Endodermal cell (in vitro differentiated cells): ENCODE measurements at regions not wholly inside any gene's neighbourhood (a gene's known extent, or its start where the extent isn't known, plus 50 kb on each side); places are given as distances from the start of the nearest gene placed in this dataset.
"Not testable (repeated sequence)": the region's sequence is repeated elsewhere in the genome, so short reads cannot be mapped to it uniquely, and the experiment has no call there.

Source experiments
- DNase-seq: peaks from one replicate; pipeline ENCODE4 v3.0.0-alpha.2; 2017
- H3K27ac ChIP-seq: 2 replicates; pipeline ENCODE4 v1.5.1; 2013; ENCODE audit warnings: mild to moderate bottlenecking, low read depth, low read length, moderate library complexity
- H3K27me3 ChIP-seq: 2 replicates; pipeline ENCODE4 v1.6.1; 2013; ENCODE audit warnings: mild to moderate bottlenecking, low read length, moderate library complexity; ENCODE audit not compliant: insufficient read depth, control insufficient read depth, poor library complexity, severe bottlenecking
- H3K36me3 ChIP-seq: 2 replicates; pipeline ENCODE4 v1.7.0; 2013; ENCODE audit warnings: mild to moderate bottlenecking, low read length, moderate library complexity; ENCODE audit not compliant: control insufficient read depth, insufficient read depth
- H3K4me1 ChIP-seq: one replicate; pipeline ENCODE4 v1.7.0; 2013; ENCODE audit warnings: low read length; ENCODE audit not compliant: control insufficient read depth, insufficient read depth
- H3K4me3 ChIP-seq: 2 replicates; pipeline ENCODE4 v1.5.1; 2013; ENCODE audit warnings: mild to moderate bottlenecking, low read length, moderate library complexity
- H3K9ac ChIP-seq: 2 replicates; pipeline ENCODE4 v1.6.1; 2013; ENCODE audit warnings: mild to moderate bottlenecking, low read length, moderate library complexity; ENCODE audit not compliant: poor library complexity, severe bottlenecking; ENCODE audit errors: extremely low read depth
- H3K9me3 ChIP-seq: 2 replicates; pipeline ENCODE4 v1.6.1; 2013; ENCODE audit warnings: mild to moderate bottlenecking, low read length, moderate library complexity; ENCODE audit not compliant: control insufficient read depth
- H3K27ac Mint-ChIP-seq: 2 replicates; pipeline ENCODE4 v1.8.0; 2020; ENCODE audit warnings: mixed read lengths
- H3K27me3 Mint-ChIP-seq: 2 replicates; pipeline ENCODE4 v1.8.0; 2021; ENCODE audit warnings: mild to moderate bottlenecking, mixed read lengths; ENCODE audit not compliant: insufficient read depth
- H3K36me3 Mint-ChIP-seq: 2 replicates; pipeline ENCODE4 v1.8.0; 2020; ENCODE audit warnings: low read depth, mixed read lengths
- H3K4me1 Mint-ChIP-seq: 2 replicates; pipeline ENCODE4 v1.8.0; 2020; ENCODE audit warnings: mixed read lengths
- H3K4me3 Mint-ChIP-seq: 2 replicates; pipeline ENCODE4 v1.8.0; 2020; ENCODE audit warnings: mild to moderate bottlenecking, moderate library complexity, mixed read lengths
- H3K9me3 Mint-ChIP-seq: 2 replicates; pipeline ENCODE4 v1.8.0; 2020; ENCODE audit warnings: mild to moderate bottlenecking, mixed read lengths
- CTCF ChIP-seq: fragments of 200-600 bp; sonication (generic); conservative IDR thresholded peaks from 2 replicates; pipeline ENCODE4 v1.5.0; 2021; ENCODE audit warnings: antibody characterized with exemption, mild to moderate bottlenecking
- WGBS, 2 experiments: methylation state at CpG; one replicate each; pipeline versions ENCODE4 v1.1.5 to v1.1.7; 2013; ENCODE audit warnings: missing lambda C conversion rate in 2 of 2, mixed read lengths in 1 of 2; ENCODE audit not compliant: insufficient coverage in 1 of 2, insufficient read length in 1 of 2; 5-methylcytosine and 5-hydroxymethylcytosine counted together

DNA sequence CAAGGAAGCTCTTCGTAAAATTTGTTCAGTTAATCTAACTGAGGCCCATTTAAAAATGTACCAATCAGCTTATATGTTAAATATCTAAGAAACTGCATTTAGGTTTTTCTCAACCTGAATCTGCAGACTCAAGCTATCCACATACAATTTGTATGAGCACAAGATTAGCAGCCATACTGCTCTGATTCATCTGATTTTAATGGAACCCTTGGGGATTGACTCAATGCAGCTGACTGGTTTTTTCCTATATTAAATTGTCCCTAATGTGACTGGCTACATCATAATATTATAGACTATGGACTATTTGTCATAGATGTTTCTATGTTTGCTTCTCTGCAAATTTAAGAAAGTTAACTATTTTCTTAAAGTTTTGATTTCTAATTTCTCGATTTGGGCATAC is 451.0 kb upstream of the TUSC1 start:
- Mint-ChIP-seq H3K27me3 (no peaks in the 10 kb centered on the region), H3K4me1 (no peaks in the 10 kb centered on the region), H3K27ac (no peak overlapping the region), H3K4me3 (no peak overlapping the region), H3K9me3 (no peaks in the 10 kb centered on the region), H3K36me3 (no peaks in the 10 kb centered on the region)
- no peaks in the 10 kb centered on the region for H3K9me3 ChIP-seq
- DNase-seq, result no peak
- no peak overlapping the region for H3K9ac ChIP-seq
- 96% methylated on average over 2 of the region's 2 CpGs; no CpG with 5 or more reads in 1 of the 2 experiments for WGBS, 2 experiments
- H3K4me1 ChIP-seq, result no peaks in the 10 kb centered on the region
- H3K27me3 ChIP-seq, result no peaks in the 10 kb centered on the region
- TF ChIP-seq CTCF, result no peak
- no peaks in the 10 kb centered on the region for H3K36me3 ChIP-seq
- no peak overlapping the region for H3K4me3 ChIP-seq
- H3K27ac ChIP-seq, result no peak overlapping the region

- Histone ChIP-seq H3K36me3 (no peaks in the 10 kb centered on the region), H3K9me3 (no peaks in the 10 kb centered on the region), H3K9ac (no peak overlapping the region), H3K4me1 (no peaks in the 10 kb centered on the region), H3K4me3 (no peak overlapping the region), H3K27me3 (no peaks in the 10 kb centered on the region), H3K27ac (no peak overlapping the region)
- H3K36me3 Mint-ChIP-seq, result no peaks in the 10 kb centered on the region
- no peak overlapping the region for H3K27ac Mint-ChIP-seq
- no peaks in the 10 kb centered on the region for H3K27me3 Mint-ChIP-seq
- H3K4me3 Mint-ChIP-seq, result no peak overlapping the region
- 91% methylated on average over 4 of the region's 5 CpGs; no CpG with 5 or more reads in 1 of the 2 experiments for WGBS, 2 experiments
- TF ChIP-seq CTCF, result no peak
- no peak for DNase-seq
- H3K4me1 Mint-ChIP-seq, result no peaks in the 10 kb centered on the region
- no peaks in the 10 kb centered on the region for H3K9me3 Mint-ChIP-seq
Measured at GRCh38 chr9:26125693-26126092, 447.4 kb upstream of the TUSC1 start.

GRCh38 chr9:26116085-26116484 is 437.8 kb upstream of the TUSC1 start:
- H3K27me3 Mint-ChIP-seq, H3K9me3 Mint-ChIP-seq: not testable (repeated sequence)

DNA sequence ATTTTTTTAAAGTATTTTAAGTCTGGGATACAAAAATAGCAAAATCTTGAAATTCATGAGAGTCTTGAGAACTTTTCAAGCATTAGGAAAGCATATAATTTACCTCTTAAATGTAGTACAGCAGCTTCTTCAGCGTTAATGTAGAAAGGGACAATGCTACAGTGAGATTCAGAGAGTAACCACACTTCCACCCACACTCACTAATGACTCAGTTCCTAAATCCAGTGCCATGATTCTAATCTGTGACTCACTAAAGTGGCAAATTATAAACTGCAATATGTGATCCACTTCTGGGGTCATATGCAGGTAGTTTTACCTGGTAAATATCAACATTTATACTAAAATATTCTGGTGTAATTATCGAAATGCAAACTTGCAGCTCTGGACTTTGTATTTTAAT is 434.5 kb upstream of the TUSC1 start:
- no peaks in the 10 kb centered on the region for H3K27me3 Mint-ChIP-seq
- no peaks in the 10 kb centered on the region for H3K4me1 Mint-ChIP-seq
- 100% methylated on average over 2 of the region's 2 CpGs; no CpG with 5 or more reads in 1 of the 2 experiments for WGBS, 2 experiments

More at GRCh38 chr9:26116085-26116484, 437.8 kb upstream of the TUSC1 start:
- not testable (repeated sequence) for H3K4me3 ChIP-seq, H3K9ac ChIP-seq, H3K4me3 Mint-ChIP-seq, H3K27ac Mint-ChIP-seq, H3K27ac ChIP-seq, H3K27me3 ChIP-seq, H3K4me1 Mint-ChIP-seq, H3K36me3 Mint-ChIP-seq, H3K36me3 ChIP-seq, H3K9me3 ChIP-seq, H3K4me1 ChIP-seq, DNase-seq
- WGBS, 2 experiments, result 89% methylated on average over 2 of the region's 2 CpGs; no CpG with 5 or more reads in 1 of the 2 experiments

More for the DNA sequence above, 434.5 kb upstream of the TUSC1 start:
- no peak for DNase-seq
- Histone ChIP-seq H3K9me3 (no peaks in the 10 kb centered on the region), H3K27ac (no peak overlapping the region), H3K27me3 (no peaks in the 10 kb centered on the region), H3K9ac (no peak overlapping the region), H3K4me3 (no peak overlapping the region), H3K4me1 (no peaks in the 10 kb centered on the region), H3K36me3 (no peaks in the 10 kb centered on the region)
- no peaks in the 10 kb centered on the region for H3K9me3 Mint-ChIP-seq
- H3K27ac Mint-ChIP-seq, result no peak overlapping the region
- no peak for TF ChIP-seq CTCF
- no peaks in the 10 kb centered on the region for H3K36me3 Mint-ChIP-seq
- H3K4me3 Mint-ChIP-seq, result no peak overlapping the region
